PC-3 (cell line): ENCODE measurements at regions not wholly inside any gene's neighbourhood (a gene's known extent, or its start where the extent isn't known, plus 50 kb on each side); places are given as distances from the start of the nearest gene placed in this dataset.

Experiments used
- ATAC-seq: fragments of 200-7000 bp; cut with Tn5 transposase; 2 replicates; pipeline ENCODE4 v1.9.1; 2020; ENCODE audit warnings: mild to moderate bottlenecking, moderate library complexity
- BruUV-seq: library from RNA; stranded (reverse); fragments of 400-500 nt; replicated peaks from 2 replicates; lab custom pipeline; 2021; lab: Mats Ljungman, UMichigan
- CTCF ChIA-PET: fragments of 300-600 bp; sonication (Branson Sonifier 250); formaldehyde crosslinking; loops from one replicate; lab custom pipeline; 2022; ENCODE audit warnings: antibody characterized with exemption; lab: Charles Lee
- POLR2A ChIA-PET: fragments of 300-600 bp; sonication (Branson Sonifier 250); formaldehyde crosslinking; loops from one replicate; lab custom pipeline; 2022; ENCODE audit warnings: antibody characterized with exemption; ENCODE audit not compliant: unreplicated experiment; lab: Charles Lee
- DNase-seq: peaks from one replicate; pipeline ENCODE4 v3.0.0-alpha.2; 2015
- H2AFZ ChIP-seq: fragments of 300-600 bp; sonication (generic); 2 replicates; pipeline ENCODE4 v1.6.0; 2016; ENCODE audit warnings: antibody characterized with exemption, low read length
- H3F3A ChIP-seq: fragments of 300-600 bp; sonication (generic); one replicate; pipeline ENCODE4 v1.6.0; 2017; ENCODE audit warnings: antibody characterized with exemption, low read length, control low read depth, mild to moderate bottlenecking; ENCODE audit not compliant: unreplicated experiment
- H3K27ac ChIP-seq: fragments of 300-600 bp; sonication (generic); 2 replicates; pipeline ENCODE4 v1.5.1; 2016; ENCODE audit warnings: mild to moderate bottlenecking, low read length
- H3K27me3 ChIP-seq: fragments of 300-600 bp; sonication (generic); 2 replicates; pipeline ENCODE4 v1.6.1; 2016; ENCODE audit warnings: low read length, mixed read lengths
- H3K36me3 ChIP-seq: fragments of 300-600 bp; sonication (generic); 2 replicates; pipeline ENCODE4 v1.6.1; 2016; ENCODE audit warnings: low read depth, mixed run types, low read length, mixed read lengths
- H3K4me1 ChIP-seq: fragments of 300-600 bp; sonication (generic); 2 replicates; pipeline ENCODE4 v1.5.1; 2016; ENCODE audit warnings: low read length; ENCODE audit not compliant: insufficient read depth
- H3K4me2 ChIP-seq: fragments of 300-600 bp; sonication (generic); 2 replicates; pipeline ENCODE4 v1.6.0; 2016; ENCODE audit warnings: low read length
- H3K4me3 ChIP-seq: fragments of 300-600 bp; sonication (generic); 2 replicates; pipeline ENCODE4 v1.5.1; 2016; ENCODE audit warnings: mild to moderate bottlenecking, low read length, mixed read lengths
- H3K79me2 ChIP-seq: fragments of 300-600 bp; sonication (generic); 2 replicates; pipeline ENCODE4 v1.6.1; 2017; ENCODE audit warnings: low read length, mixed read lengths
- H3K9ac ChIP-seq: fragments of 300-600 bp; sonication (generic); 2 replicates; pipeline ENCODE4 v1.6.0; 2016; ENCODE audit warnings: mild to moderate bottlenecking, low read length
- H3K9me2 ChIP-seq: fragments of 300-600 bp; sonication (generic); replicated peaks from 2 replicates; pipeline ENCODE4 v1.6.1; 2016; ENCODE audit warnings: mixed run types, low read length, mixed read lengths
- H3K9me3 ChIP-seq: fragments of 300-600 bp; sonication (generic); 2 replicates; pipeline ENCODE4 v1.6.1; 2016; ENCODE audit warnings: low read length, mixed read lengths
- H4K20me1 ChIP-seq: fragments of 300-600 bp; sonication (generic); 2 replicates; pipeline ENCODE4 v1.6.1; 2016; ENCODE audit warnings: low read length, mixed read lengths
- CTCF ChIP-seq: fragments of 300-600 bp; sonication (generic); conservative IDR thresholded peaks from 2 replicates; pipeline ENCODE4 v1.5.1; 2017; ENCODE audit warnings: antibody characterized with exemption, low read depth, mild to moderate bottlenecking, low read length
- EZH2 ChIP-seq: fragments of 300-600 bp; sonication (generic); IDR thresholded peaks from one replicate; pipeline ENCODE4 v1.6.1; 2017; ENCODE audit warnings: antibody characterized with exemption, mild to moderate bottlenecking, low read length; ENCODE audit not compliant: unreplicated experiment
- EZH2phosphoT487 ChIP-seq: fragments of 300-600 bp; sonication (generic); IDR thresholded peaks from 2 replicates; pipeline ENCODE4 v1.6.1; 2018; ENCODE audit warnings: mild to moderate bottlenecking, antibody characterized with exemption, low read length, borderline replicate concordance
- intact Hi-C: fragments of 100-400 bp; cut with micrococcal nuclease; formaldehyde crosslinking; loops from 2 replicates; pipeline ENCODE4 v1.9.0; 2023

GRCh38 chr7:47633134-47633533 is 51.2 kb upstream of the TNS3 start:
- ATAC-seq (no peak), DNase-seq (no peak)
- Histone ChIP-seq H3F3A (no peaks in the 10 kb centered on the region), H3K4me1 (peaks cover 21% of the 10 kb centered on the region), H2AFZ (no peak overlapping the region), H3K4me3 (no peak overlapping the region), H3K9me2 (no peaks in the 10 kb centered on the region), H3K9me3 (no peaks in the 10 kb centered on the region), H3K27me3 (no peaks in the 10 kb centered on the region), H3K4me2 (no peak overlapping the region), H3K79me2 (no peaks in the 10 kb centered on the region), H3K36me3 (no peaks in the 10 kb centered on the region), H3K9ac (no peak overlapping the region), H4K20me1 (no peaks in the 10 kb centered on the region), H3K27ac (no peak overlapping the region)
- no peak for TF ChIP-seq CTCF
- no peak for TF ChIP-seq EZH2phosphoT487
- no peak for TF ChIP-seq EZH2
- POLR2A ChIA-PET: no interaction called here
- CTCF ChIA-PET: no interaction called here
- no TSS peak for BruUV-seq
- intact Hi-C loops: no loop called here
